ENCODE measurements at regions not wholly inside any gene's neighbourhood (a gene's known extent, or its start where the extent isn't known, plus 50 kb on each side); places are given as distances from the start of the nearest gene placed in this dataset.

GRCh38 chr11:122178795-122179194 lies 62.8 kb upstream of the BLID start:
- Histone ChIP-seq H3K23ac (ENCODE audit: insufficient read length) (no peak overlapping the region), H2AK5ac (ENCODE audit: low read depth, low read length) (no peak overlapping the region), H4K5ac (ENCODE audit: insufficient read length, low read depth, low read length) (no peak overlapping the region), H4K8ac (ENCODE audit: extremely low read depth, insufficient read depth, low read length) (no peak overlapping the region), H3K4ac (replicated peaks; ENCODE audit: insufficient read length, low read depth, low read length) (no peak overlapping the region), H3K9ac (replicated peaks in 1 of 4; ENCODE audit: extremely low read depth in 1 of 4, low read depth in 3 of 4, low read length in 3 of 4) (no peak overlapping the region), H2BK12ac (ENCODE audit: low read depth, low read length) (no peak overlapping the region), H4K91ac (replicated peaks; ENCODE audit: insufficient read length, low read length) (no peak overlapping the region), H2BK20ac (ENCODE audit: low read length) (no peak overlapping the region), H3K4me1 (replicated peaks in 1 of 4; ENCODE audit: control insufficient read depth in 3 of 4, insufficient read depth in 4 of 4, low read length in 3 of 4) (peaks cover 0 to 3% (median 0%) of the 10 kb centered on the region in 4 experiments; a peak in 1 of 7 replicates), H3K56ac (replicated peaks; ENCODE audit: insufficient read length, low read depth, low read length) (no peak overlapping the region), H3K4me2 (ENCODE audit: insufficient read depth in 1 of 2, low read depth in 2 of 2, low read length in 2 of 2) (no peak overlapping the region), H3K79me2 (ENCODE audit: control insufficient read depth in 1 of 2, insufficient read depth in 2 of 2, low read length in 2 of 2) (no peaks in the 10 kb centered on the region), H3K27me3 (replicated peaks in 1 of 4; ENCODE audit: control insufficient read depth in 3 of 4, extremely low read depth in 1 of 4, insufficient read depth in 3 of 4, low read length in 3 of 4) (no peaks in the 10 kb centered on the region), H2BK120ac (replicated peaks; ENCODE audit: low read depth, low read length) (no peak overlapping the region), H3K18ac (ENCODE audit: extremely low read depth, low read length) (no peak overlapping the region), H2AFZ (ENCODE audit: low read length) (no peak overlapping the region), H4K20me1 (replicated peaks in 1 of 2; ENCODE audit: control insufficient read depth in 1 of 2, insufficient read depth in 2 of 2, low read length in 2 of 2) (no peaks in the 10 kb centered on the region), H3K14ac (ENCODE audit: insufficient read length) (no peak overlapping the region), H3K36me3 (ENCODE audit: control insufficient read depth in 2 of 4, insufficient read depth in 4 of 4, low read length in 3 of 4) (no peaks in the 10 kb centered on the region), H3K23me2 (ENCODE audit: low read depth, low read length) (no peaks in the 10 kb centered on the region), H2BK15ac (ENCODE audit: low read length) (no peak overlapping the region), H3K79me1 (ENCODE audit: low read depth, low read length) (no peaks in the 10 kb centered on the region), H3K4me3 (ENCODE audit: extremely low read depth in 1 of 4, insufficient read depth in 2 of 4, low read depth in 3 of 4, low read length in 4 of 4) (no peak overlapping the region), H2BK5ac (ENCODE audit: low read depth, low read length) (no peak overlapping the region), H3K27ac (ENCODE audit: low read depth, low read length) (no peak overlapping the region), H3K9me3 (ENCODE audit: insufficient read depth in 2 of 2, low read depth in 1 of 2, low read length in 1 of 2) (no peaks in the 10 kb centered on the region)
- WGBS, 2 experiments (ENCODE audit: extremely low coverage in 1 of 2, insufficient coverage in 1 of 2, insufficient read length in 1 of 2, insufficient replicate concordance in 2 of 2, low coverage in 1 of 2, low lambda C conversion rate in 2 of 2, missing lambda C conversion rate in 1 of 2), result 87% methylated on average over 5 of the region's 5 CpGs; no CpG with 5 or more reads in 1 of the 2 experiments
- DNase-seq (ENCODE audit: low read depth in 1 of 2, low spot score in 2 of 2), result no peak
- FAIRE-seq, result no peak
- CTCF ChIA-PET (ENCODE audit: partially characterized antibody), result interaction anchor here (0.9 kb wide), 1 partner anchor 37 kb away, joined by 3 read pairs; no protein-coding TSS in a partner anchor
- POLR2A ChIA-PET (ENCODE audit: partially characterized antibody), result no interaction called here
- no peak for TF ChIP-seq SIN3A (conservative IDR thresholded peaks at IDR 0.05 in 1 of 2, IDR thresholded peaks at IDR 0.05 in 1 of 2; ENCODE audit: low read depth in 1 of 2, low read length in 2 of 2)
- TF ChIP-seq TCF12 (IDR thresholded peaks at IDR 0.05; ENCODE audit: low read depth, low read length), result no peak
- TF ChIP-seq POU5F1 (IDR thresholded peaks at IDR 0.05; ENCODE audit: low read depth, low read length), result no peak
- TF ChIP-seq HDAC6 (IDR thresholded peaks at IDR 0.05; ENCODE audit: low read depth, low read length), result no peak

Data from H1 (cell line).